Keratinocyte (primary cell): ENCODE measurements at regions not wholly inside any gene's neighbourhood (a gene's known extent, or its start where the extent isn't known, plus 50 kb on each side); places are given as distances from the start of the nearest gene placed in this dataset.

Experiments
- DNase-seq: peaks from one replicate; pipeline ENCODE4 v3.0.0-alpha.2; 2011; ENCODE audit warnings: low read depth, missing footprints, low spot score
- FAIRE-seq: peaks from 2 replicates; lab custom pipeline; 2011; peaks lifted over from hg19 to GRCh38; lab: Jason Lieb, UNC
- H2AFZ ChIP-seq: 2 replicates; pipeline ENCODE4 v1.6.0; 2012; ENCODE audit warnings: low read length, control low read depth, inconsistent platforms; ENCODE audit not compliant: control insufficient read depth
- H3K27ac ChIP-seq: 2 replicates; pipeline ENCODE4 v1.5.1; 2011; ENCODE audit warnings: low read length; ENCODE audit not compliant: control insufficient read depth, insufficient read depth
- H3K27me3 ChIP-seq: 3 replicates; pipeline ENCODE4 v1.6.0; 2011; ENCODE audit warnings: low read length; ENCODE audit not compliant: control insufficient read depth, insufficient read depth; ENCODE audit errors: extremely low read depth
- H3K36me3 ChIP-seq, 2 experiments: 2 replicates in 1 of 2; 3 replicates in 1 of 2; pipeline ENCODE4 v1.5.1; 2011; ENCODE audit warnings: low read length in 2 of 2, mild to moderate bottlenecking in 1 of 2; ENCODE audit not compliant: control insufficient read depth in 2 of 2, insufficient read depth in 2 of 2; ENCODE audit errors: extremely low read depth in 1 of 2
- H3K4me1 ChIP-seq: 3 replicates; pipeline ENCODE4 v1.5.1; 2011; ENCODE audit warnings: low read length; ENCODE audit not compliant: control insufficient read depth, insufficient read depth; ENCODE audit errors: extremely low read depth
- H3K4me2 ChIP-seq: 3 replicates; pipeline ENCODE4 v1.6.0; 2011; ENCODE audit warnings: low read depth, low read length; ENCODE audit not compliant: control insufficient read depth, insufficient read depth; ENCODE audit errors: extremely low read depth
- H3K4me3 ChIP-seq, 3 experiments: fragments of 200-600 bp in 1 of 3; sonication (generic) in 1 of 3; 2 replicates in 2 of 3; 3 replicates in 1 of 3; pipeline ENCODE4 v1.5.1; 2011 to 2016; ENCODE audit warnings: low read length in 3 of 3, mild to moderate bottlenecking in 3 of 3, control low read depth in 2 of 3, inconsistent platforms in 1 of 3, low read depth in 1 of 3, mixed read lengths in 1 of 3, mixed run types in 1 of 3, moderate library complexity in 1 of 3; ENCODE audit not compliant: control insufficient read depth in 2 of 3, insufficient read depth in 2 of 3; ENCODE audit errors: extremely low read depth in 1 of 3
- H3K79me2 ChIP-seq: 2 replicates; pipeline ENCODE4 v1.6.0; 2012; ENCODE audit warnings: low read length; ENCODE audit not compliant: control insufficient read depth, insufficient read depth
- H3K9ac ChIP-seq: 3 replicates; pipeline ENCODE4 v1.6.0; 2011; ENCODE audit warnings: low read length; ENCODE audit not compliant: control insufficient read depth, insufficient read depth; ENCODE audit errors: extremely low read depth
- H3K9me1 ChIP-seq: 3 replicates; pipeline ENCODE4 v1.6.0; 2011; ENCODE audit warnings: low read length; ENCODE audit not compliant: control insufficient read depth, insufficient read depth; ENCODE audit errors: extremely low read depth
- H3K9me3 ChIP-seq: 2 replicates; pipeline ENCODE4 v1.5.1; 2012; ENCODE audit warnings: low read depth, low read length; ENCODE audit not compliant: control insufficient read depth
- H4K20me1 ChIP-seq: 3 replicates; pipeline ENCODE4 v1.6.0; 2011; ENCODE audit warnings: low read length; ENCODE audit not compliant: control insufficient read depth, insufficient read depth; ENCODE audit errors: extremely low read depth
- EZH2 ChIP-seq: IDR thresholded peaks from one replicate; pipeline ENCODE4 v1.6.1; 2012; ENCODE audit warnings: inconsistent platforms, mild to moderate bottlenecking, low read length, moderate library complexity
- dilution Hi-C: fragments of 300-500 bp; cut with MboI; formaldehyde crosslinking; loops from one replicate; pipeline ENCODE4 v1.7.0; 2020; ENCODE audit warnings: low sequenced_read_pairs; ENCODE audit not compliant: extremely low pct_ligation_motif_present
- TF ChIP-seq, protein P1 (sequence below), 3 experiments: IDR thresholded peaks in 1 of 3; conservative IDR thresholded peaks in 1 of 3; optimal IDR thresholded peaks in 1 of 3; 2 replicates in 2 of 3; 3 replicates in 1 of 3; pipeline versions ENCODE3 to v1.5.1; 2011; ENCODE audit warnings: low read length in 3 of 3, mild to moderate bottlenecking in 3 of 3, moderate library complexity in 2 of 3, control low read depth in 1 of 3, inconsistent platforms in 1 of 3; ENCODE audit not compliant: insufficient read depth in 2 of 3; ENCODE audit errors: extremely low read depth in 1 of 3

DNA sequence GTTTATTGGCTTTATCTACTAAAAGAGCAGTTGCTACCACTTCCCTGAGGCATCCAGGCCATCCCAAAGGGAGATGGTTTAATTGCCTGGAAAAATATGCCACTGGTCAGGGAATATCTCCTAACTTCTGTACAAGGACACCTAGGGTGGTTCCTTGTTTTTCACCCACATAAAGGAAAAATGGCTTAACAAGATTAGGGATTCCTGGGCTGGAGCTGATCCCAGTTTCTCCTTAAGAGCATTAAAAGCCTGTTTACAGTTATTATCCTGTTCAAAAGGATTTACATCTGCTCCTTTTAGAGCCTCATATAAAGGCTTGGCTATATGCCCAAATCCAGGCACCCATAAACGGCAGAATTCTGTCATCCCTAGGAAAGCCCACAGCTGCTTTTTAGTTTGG is 70.2 kb upstream of the WNT7A start:
- no peaks in the 10 kb centered on the region for H4K20me1 ChIP-seq
- no peaks in the 10 kb centered on the region for H3K9me3 ChIP-seq
- dilution Hi-C loops = no loop called here
- DNase-seq (no peak), FAIRE-seq (no peak)
- H3K4me1 ChIP-seq = no peaks in the 10 kb centered on the region
- H3K79me2 ChIP-seq = no peaks in the 10 kb centered on the region
- H3K9ac ChIP-seq = no peak overlapping the region
- H3K36me3 ChIP-seq = no peaks in the 10 kb centered on the region
- TF ChIP-seq EZH2 = no peak
- TF ChIP-seq, protein P1, sequence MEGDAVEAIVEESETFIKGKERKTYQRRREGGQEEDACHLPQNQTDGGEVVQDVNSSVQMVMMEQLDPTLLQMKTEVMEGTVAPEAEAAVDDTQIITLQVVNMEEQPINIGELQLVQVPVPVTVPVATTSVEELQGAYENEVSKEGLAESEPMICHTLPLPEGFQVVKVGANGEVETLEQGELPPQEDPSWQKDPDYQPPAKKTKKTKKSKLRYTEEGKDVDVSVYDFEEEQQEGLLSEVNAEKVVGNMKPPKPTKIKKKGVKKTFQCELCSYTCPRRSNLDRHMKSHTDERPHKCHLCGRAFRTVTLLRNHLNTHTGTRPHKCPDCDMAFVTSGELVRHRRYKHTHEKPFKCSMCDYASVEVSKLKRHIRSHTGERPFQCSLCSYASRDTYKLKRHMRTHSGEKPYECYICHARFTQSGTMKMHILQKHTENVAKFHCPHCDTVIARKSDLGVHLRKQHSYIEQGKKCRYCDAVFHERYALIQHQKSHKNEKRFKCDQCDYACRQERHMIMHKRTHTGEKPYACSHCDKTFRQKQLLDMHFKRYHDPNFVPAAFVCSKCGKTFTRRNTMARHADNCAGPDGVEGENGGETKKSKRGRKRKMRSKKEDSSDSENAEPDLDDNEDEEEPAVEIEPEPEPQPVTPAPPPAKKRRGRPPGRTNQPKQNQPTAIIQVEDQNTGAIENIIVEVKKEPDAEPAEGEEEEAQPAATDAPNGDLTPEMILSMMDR (optimal IDR thresholded peaks at IDR 0.05 in 1 of 3, IDR thresholded peaks at IDR 0.05 in 1 of 3, conservative IDR thresholded peaks at IDR 0.05 in 1 of 3; ENCODE audit: extremely low read depth in 1 of 3, insufficient read depth in 2 of 3, low read length in 3 of 3) = no peak
- no peak overlapping the region for H2AFZ ChIP-seq
- no peaks in the 10 kb centered on the region for H3K27me3 ChIP-seq
- H3K4me3 ChIP-seq = no peak overlapping the region
- no peaks in the 10 kb centered on the region for H3K9me1 ChIP-seq
- H3K4me2 ChIP-seq = no peak overlapping the region
- H3K27ac ChIP-seq = no peak overlapping the region

DNA sequence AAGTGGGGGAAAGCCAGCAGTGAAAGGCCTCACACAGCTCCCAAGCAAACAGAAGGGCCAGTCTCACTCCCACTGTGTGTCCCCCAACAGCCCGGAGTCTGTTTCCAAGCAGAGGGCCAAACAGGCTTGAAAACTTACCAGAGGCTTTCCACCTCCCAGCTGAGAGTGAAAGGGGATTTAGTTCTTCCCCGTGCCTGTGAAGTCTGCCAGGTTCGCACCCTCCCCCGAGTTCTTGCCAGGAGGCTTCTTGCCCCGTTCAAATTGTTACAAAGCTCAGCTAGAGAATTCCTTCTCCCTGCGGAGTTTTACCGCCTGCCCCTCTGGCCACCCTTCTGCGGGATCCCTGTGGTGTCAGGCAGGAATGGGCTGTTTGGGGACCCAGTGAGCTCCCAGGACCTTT is 68.0 kb upstream of the WNT7A start:
- Histone ChIP-seq H4K20me1 (no peaks in the 10 kb centered on the region), H3K9me1 (no peaks in the 10 kb centered on the region), H3K9ac (no peak overlapping the region), H3K4me1 (no peaks in the 10 kb centered on the region), H3K4me2 (no peak overlapping the region), H2AFZ (no peak overlapping the region), H3K4me3 (no peak overlapping the region), H3K27me3 (no peaks in the 10 kb centered on the region), H3K36me3 (no peaks in the 10 kb centered on the region), H3K27ac (no peak overlapping the region), H3K9me3 (no peaks in the 10 kb centered on the region), H3K79me2 (no peaks in the 10 kb centered on the region)
- no peak for TF ChIP-seq EZH2
- TF ChIP-seq, protein P1 (optimal IDR thresholded peaks at IDR 0.05 in 1 of 3, IDR thresholded peaks at IDR 0.05 in 1 of 3, conservative IDR thresholded peaks at IDR 0.05 in 1 of 3; ENCODE audit: extremely low read depth in 1 of 3, insufficient read depth in 2 of 3, low read length in 3 of 3) = no peak
- dilution Hi-C loops = no loop called here
- no peak for FAIRE-seq
- no peak for DNase-seq
